Peyer's patch (tissue), 4 donors: ENCODE measurements at regions not wholly inside any gene's neighbourhood (a gene's known extent, or its start where the extent isn't known, plus 50 kb on each side); places are given as distances from the start of the nearest gene placed in this dataset.

Experiments used
- DNase-seq, 3 donors: peaks; one replicate each; pipeline ENCODE4 v3.0.0-alpha.2; 2017 to 2019
- H3K27ac ChIP-seq, 4 donors: fragments of 200-600 bp; sonication (generic); one replicate each; pipeline ENCODE4 v1.5.1; 2016 to 2019
- H3K27me3 ChIP-seq, 2 donors: fragments of 200-600 bp; sonication (generic); one replicate each; pipeline ENCODE4 v1.5.1; 2019
- H3K36me3 ChIP-seq, 3 donors: fragments of 200-600 bp; sonication (generic); one replicate each; pipeline ENCODE4 v1.5.1; 2016 to 2019
- H3K4me1 ChIP-seq, 4 donors: fragments of 200-600 bp; sonication (generic); one replicate each; pipeline ENCODE4 v1.5.1; 2016 to 2019
- H3K4me3 ChIP-seq, 4 donors: fragments of 200-600 bp; sonication (generic); 1 replicate in 3 of 4; 2 replicates in 1 of 4; pipeline ENCODE4 v1.5.1; 2016 to 2019; ENCODE audit warnings: mild to moderate bottlenecking in 1 of 4
- H3K9me3 ChIP-seq, 4 donors: fragments of 200-600 bp; sonication (generic); one replicate each; pipeline ENCODE4 v1.5.1; 2016 to 2019; ENCODE audit warnings: mild to moderate bottlenecking in 1 of 4
- POLR2A ChIP-seq, 2 donors: fragments of 450-650 bp; IDR thresholded peaks; one replicate each; pipeline ENCODE4 v1.5.1; 2017; ENCODE audit warnings: antibody characterized with exemption in 2 of 2, mild to moderate bottlenecking in 2 of 2, moderate library complexity in 2 of 2
- TF ChIP-seq, protein P1 (sequence below), 6 experiments: fragments of 450-650 bp in 4 of 6; fragments of 200-600 bp in 2 of 6; sonication (generic) in 1 of 6; IDR thresholded peaks; one replicate each; pipeline ENCODE4 v1.5.1; 2017 to 2019; ENCODE audit warnings: antibody characterized with exemption in 6 of 6, mild to moderate bottlenecking in 3 of 6, moderate library complexity in 1 of 6

DNA sequence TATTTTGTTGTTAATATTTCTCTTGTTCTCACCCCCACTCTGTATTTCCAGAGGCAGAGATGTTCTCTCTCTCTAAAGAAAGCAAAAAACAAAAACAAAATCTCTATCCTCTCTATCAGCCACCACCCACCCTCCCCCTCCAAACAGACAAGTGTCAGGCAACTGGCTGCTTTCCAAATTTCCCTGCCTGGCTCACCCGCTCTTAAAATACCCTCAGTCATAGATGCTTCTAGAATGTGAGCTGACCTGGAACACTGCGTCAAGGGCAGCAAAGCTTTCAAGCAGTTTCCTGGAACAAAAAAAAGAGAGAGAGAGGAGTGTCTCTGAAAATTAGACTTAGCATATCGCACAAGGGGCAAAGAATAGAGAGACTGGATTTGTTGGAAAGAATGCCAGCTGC is 341.0 kb upstream of the ZMIZ1 start:
- DNase-seq = no peak
- Histone ChIP-seq H3K27ac (no peak overlapping the region), H3K4me1 (no peaks in the 10 kb centered on the region)

DNA sequence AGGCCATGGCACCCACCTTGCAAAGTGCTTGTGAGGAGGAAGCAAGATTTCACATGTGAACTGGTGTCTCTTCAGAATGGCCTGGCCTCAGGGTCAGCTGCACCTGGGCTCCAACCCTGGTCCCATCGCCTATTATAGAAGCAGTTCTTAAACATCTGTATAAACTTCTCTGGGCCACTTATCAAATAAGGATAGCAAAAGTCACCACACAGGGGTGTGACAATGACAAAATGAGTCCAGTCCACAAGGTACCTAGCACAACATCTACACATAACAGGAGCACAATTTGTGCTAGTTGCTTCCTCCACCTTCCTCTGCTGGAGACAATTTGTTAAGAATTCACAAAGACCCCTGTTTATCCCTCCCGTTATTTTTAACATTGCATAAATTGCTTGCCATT is 340.6 kb upstream of the ZMIZ1 start:
- DNase-seq = no peak
- Histone ChIP-seq H3K4me3 (no peak overlapping the region), H3K9me3 (no peaks in the 10 kb centered on the region), H3K27ac (no peak overlapping the region), H3K36me3 (no peaks in the 10 kb centered on the region), H3K4me1 (no peaks in the 10 kb centered on the region), H3K27me3 (no peaks in the 10 kb centered on the region)
- no peak for TF ChIP-seq POLR2A (IDR thresholded peaks at IDR 0.05)
- TF ChIP-seq, protein P1, sequence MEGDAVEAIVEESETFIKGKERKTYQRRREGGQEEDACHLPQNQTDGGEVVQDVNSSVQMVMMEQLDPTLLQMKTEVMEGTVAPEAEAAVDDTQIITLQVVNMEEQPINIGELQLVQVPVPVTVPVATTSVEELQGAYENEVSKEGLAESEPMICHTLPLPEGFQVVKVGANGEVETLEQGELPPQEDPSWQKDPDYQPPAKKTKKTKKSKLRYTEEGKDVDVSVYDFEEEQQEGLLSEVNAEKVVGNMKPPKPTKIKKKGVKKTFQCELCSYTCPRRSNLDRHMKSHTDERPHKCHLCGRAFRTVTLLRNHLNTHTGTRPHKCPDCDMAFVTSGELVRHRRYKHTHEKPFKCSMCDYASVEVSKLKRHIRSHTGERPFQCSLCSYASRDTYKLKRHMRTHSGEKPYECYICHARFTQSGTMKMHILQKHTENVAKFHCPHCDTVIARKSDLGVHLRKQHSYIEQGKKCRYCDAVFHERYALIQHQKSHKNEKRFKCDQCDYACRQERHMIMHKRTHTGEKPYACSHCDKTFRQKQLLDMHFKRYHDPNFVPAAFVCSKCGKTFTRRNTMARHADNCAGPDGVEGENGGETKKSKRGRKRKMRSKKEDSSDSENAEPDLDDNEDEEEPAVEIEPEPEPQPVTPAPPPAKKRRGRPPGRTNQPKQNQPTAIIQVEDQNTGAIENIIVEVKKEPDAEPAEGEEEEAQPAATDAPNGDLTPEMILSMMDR (IDR thresholded peaks at IDR 0.05) = no peak

More for the DNA sequence above, 341.0 kb upstream of the ZMIZ1 start:
- no peaks in the 10 kb centered on the region for H3K36me3 ChIP-seq
- no peaks in the 10 kb centered on the region for H3K9me3 ChIP-seq
- H3K4me3 ChIP-seq = no peak overlapping the region
- TF ChIP-seq, protein P1 (IDR thresholded peaks at IDR 0.05) = no peak
- no peak for TF ChIP-seq POLR2A (IDR thresholded peaks at IDR 0.05)
- no peaks in the 10 kb centered on the region for H3K27me3 ChIP-seq

DNA sequence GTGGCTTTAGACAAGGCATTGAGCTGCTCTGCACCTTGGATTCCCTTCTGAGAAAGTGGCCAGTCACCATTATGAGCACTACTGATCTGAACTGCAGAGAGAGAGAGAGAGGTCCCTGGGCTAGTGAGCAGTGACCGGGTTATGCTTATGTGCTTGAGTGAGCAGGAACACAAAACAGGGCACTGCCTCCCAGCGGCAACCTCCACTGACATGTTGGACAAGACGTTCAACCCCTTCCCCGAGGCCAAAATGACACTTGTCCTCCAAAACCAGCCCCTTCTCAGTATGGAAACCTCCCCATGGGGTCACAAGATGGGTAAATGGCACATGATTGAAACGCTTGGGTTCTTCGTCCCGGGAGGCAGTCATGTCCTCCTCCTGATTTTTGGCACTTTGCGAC is 339.4 kb upstream of the ZMIZ1 start:
- Histone ChIP-seq H3K4me3 (no peak overlapping the region), H3K36me3 (no peaks in the 10 kb centered on the region), H3K4me1 (no peaks in the 10 kb centered on the region), H3K27me3 (no peaks in the 10 kb centered on the region), H3K9me3 (no peaks in the 10 kb centered on the region), H3K27ac (no peak overlapping the region)
- no peak for DNase-seq
- TF ChIP-seq, protein P1 (IDR thresholded peaks at IDR 0.05) = no peak
- TF ChIP-seq POLR2A (IDR thresholded peaks at IDR 0.05) = no peak

DNA sequence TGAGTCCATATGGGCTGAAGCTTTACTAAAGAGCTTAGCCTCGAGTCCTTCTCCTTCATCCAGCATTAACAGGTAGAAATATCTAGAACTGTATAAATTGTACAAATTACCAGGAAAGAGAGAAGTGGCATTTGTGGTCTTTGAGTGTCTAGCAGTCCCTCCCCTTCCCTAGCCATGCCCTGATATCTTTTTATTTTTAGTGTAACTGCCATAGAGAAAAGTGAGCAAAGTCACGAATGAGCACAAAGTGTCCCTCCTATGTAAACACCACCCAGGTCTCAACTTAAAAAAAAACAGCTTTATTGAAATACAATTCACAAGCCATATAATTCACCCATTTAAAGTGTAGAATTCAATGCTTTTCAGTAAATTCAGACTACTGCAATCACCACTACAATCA is 339.0 kb upstream of the ZMIZ1 start:
- no peaks in the 10 kb centered on the region for H3K36me3 ChIP-seq
- no peak for DNase-seq
- no peaks in the 10 kb centered on the region for H3K9me3 ChIP-seq
- no peaks in the 10 kb centered on the region for H3K27me3 ChIP-seq
- TF ChIP-seq POLR2A (IDR thresholded peaks at IDR 0.05) = no peak
- TF ChIP-seq, protein P1 (IDR thresholded peaks at IDR 0.05) = no peak
- H3K4me3 ChIP-seq = no peak overlapping the region
- no peaks in the 10 kb centered on the region for H3K4me1 ChIP-seq
- H3K27ac ChIP-seq = no peak overlapping the region

DNA sequence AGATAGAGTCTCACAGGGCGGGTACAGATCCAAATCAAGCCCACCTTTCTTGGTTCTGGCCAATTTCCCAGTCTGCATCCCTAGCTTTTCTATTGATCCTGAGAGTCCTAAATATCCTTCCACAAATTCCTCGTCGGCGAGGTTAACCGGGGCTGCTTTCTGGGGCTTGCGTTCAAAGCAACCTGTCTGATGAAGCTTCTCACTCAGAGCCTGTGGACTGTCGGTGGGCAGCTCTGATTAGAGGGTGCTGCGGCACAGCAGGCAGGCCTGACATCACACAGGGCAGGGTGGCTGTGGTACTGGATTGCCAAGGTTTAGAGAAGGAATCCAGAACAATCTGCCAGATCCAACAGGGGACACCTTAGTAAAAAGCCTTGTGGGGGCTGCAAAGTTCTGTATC is 338.0 kb upstream of the ZMIZ1 start:
- H3K9me3 ChIP-seq = no peaks in the 10 kb centered on the region
- no peaks in the 10 kb centered on the region for H3K36me3 ChIP-seq
- DNase-seq = no peak
- H3K4me3 ChIP-seq = no peak overlapping the region
- no peaks in the 10 kb centered on the region for H3K27me3 ChIP-seq
- no peak overlapping the region for H3K27ac ChIP-seq
- no peak for TF ChIP-seq POLR2A (IDR thresholded peaks at IDR 0.05)
- TF ChIP-seq, protein P1 (IDR thresholded peaks at IDR 0.05) = no peak
- H3K4me1 ChIP-seq = no peaks in the 10 kb centered on the region

DNA sequence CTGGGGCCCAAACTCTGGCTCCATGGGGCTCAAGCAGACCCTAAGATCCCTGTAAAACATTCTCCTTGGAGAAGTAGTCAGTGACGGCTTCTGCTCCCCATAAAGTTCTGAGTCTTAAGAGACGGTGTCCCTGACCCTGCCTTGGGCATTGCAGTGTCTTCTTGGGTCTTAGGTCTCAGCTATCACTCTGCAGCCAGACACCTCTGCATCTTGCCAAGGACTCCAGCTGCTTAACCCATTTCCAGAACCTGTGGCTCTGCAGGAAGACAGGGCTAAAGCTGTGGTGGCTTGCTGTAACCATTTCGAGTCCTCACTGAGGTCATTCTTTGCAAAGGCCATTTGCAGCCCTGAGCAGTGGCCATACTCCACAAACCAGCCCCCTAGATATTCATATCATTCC is 337.1 kb upstream of the ZMIZ1 start:
- no peak for DNase-seq
- H3K4me3 ChIP-seq = no peak overlapping the region
- H3K9me3 ChIP-seq = no peaks in the 10 kb centered on the region
- no peak overlapping the region for H3K27ac ChIP-seq
- no peaks in the 10 kb centered on the region for H3K36me3 ChIP-seq
- H3K27me3 ChIP-seq = no peaks in the 10 kb centered on the region
- TF ChIP-seq POLR2A (IDR thresholded peaks at IDR 0.05) = no peak
- TF ChIP-seq, protein P1 (IDR thresholded peaks at IDR 0.05) = no peak
- no peaks in the 10 kb centered on the region for H3K4me1 ChIP-seq
